Activated T-helper 17 cell treated with anti-CD3 and anti-CD28 coated beads, Interleukin-2, amount 50 U/mL, for 72 hours (primary cell): ENCODE measurements at regions not wholly inside any gene's neighbourhood (a gene's known extent, or its start where the extent isn't known, plus 50 kb on each side); places are given as distances from the start of the nearest gene placed in this dataset.

Experiments
- ATAC-seq: fragments of 150-1000 bp; cut with Tn5 transposase; replicated peaks from 2 replicates; pipeline ENCODE4 v1.10.0; 2021; ENCODE audit warnings: mild to moderate bottlenecking, moderate library complexity
- H3K27ac Mint-ChIP-seq: one replicate; pipeline ENCODE4 v1.8.0; 2022; ENCODE audit warnings: mixed read lengths
- H3K27me3 Mint-ChIP-seq: one replicate; pipeline ENCODE4 v1.8.0; 2022; ENCODE audit warnings: mixed read lengths
- H3K36me3 Mint-ChIP-seq: one replicate; pipeline ENCODE4 v1.8.0; 2022; ENCODE audit warnings: low read depth, mild to moderate bottlenecking, mixed read lengths
- H3K4me1 Mint-ChIP-seq: one replicate; pipeline ENCODE4 v1.8.0; 2022; ENCODE audit warnings: mixed read lengths
- H3K4me3 Mint-ChIP-seq: one replicate; pipeline ENCODE4 v1.8.0; 2022; ENCODE audit warnings: mild to moderate bottlenecking, mixed read lengths
- H3K9me3 Mint-ChIP-seq: one replicate; pipeline ENCODE4 v1.8.0; 2022; ENCODE audit warnings: mixed read lengths

DNA sequence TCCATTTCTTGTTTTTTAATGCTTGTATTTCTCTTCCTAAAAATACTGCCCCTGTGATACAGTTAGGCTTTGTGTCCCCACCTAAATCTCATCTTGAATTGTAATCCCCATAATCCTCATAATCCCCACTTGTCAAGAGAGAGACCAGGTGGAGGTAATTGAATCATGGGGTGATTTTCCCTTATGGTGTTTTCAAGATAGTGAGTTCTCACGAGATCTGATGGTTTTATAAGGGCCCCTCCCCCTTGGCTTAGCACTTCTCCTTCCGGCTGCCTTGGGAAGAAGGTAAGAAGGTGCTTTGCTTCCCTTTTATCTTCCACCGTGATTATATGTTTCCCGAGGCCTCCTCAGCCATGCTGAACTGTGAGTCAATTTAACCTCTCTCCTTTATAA lies 227.4 kb downstream of the MAN2A1 start:
- Mint-ChIP-seq H3K27me3 (no peaks in the 10 kb centered on the region), H3K4me1 (peaks cover 12% of the 10 kb centered on the region), H3K36me3 (no peaks in the 10 kb centered on the region), H3K9me3 (no peaks in the 10 kb centered on the region), H3K4me3 (no peak overlapping the region), H3K27ac (no peak overlapping the region)
- no peak for ATAC-seq

- ATAC-seq = no peak
- Mint-ChIP-seq H3K27me3 (no peaks in the 10 kb centered on the region), H3K4me1 (peaks cover 17% of the 10 kb centered on the region), H3K4me3 (no peak overlapping the region), H3K36me3 (no peaks in the 10 kb centered on the region), H3K27ac (no peak overlapping the region), H3K9me3 (no peaks in the 10 kb centered on the region)
These were observed 228.2 kb downstream of the MAN2A1 start for GRCh38 chr5:109917966-109918365.

DNA sequence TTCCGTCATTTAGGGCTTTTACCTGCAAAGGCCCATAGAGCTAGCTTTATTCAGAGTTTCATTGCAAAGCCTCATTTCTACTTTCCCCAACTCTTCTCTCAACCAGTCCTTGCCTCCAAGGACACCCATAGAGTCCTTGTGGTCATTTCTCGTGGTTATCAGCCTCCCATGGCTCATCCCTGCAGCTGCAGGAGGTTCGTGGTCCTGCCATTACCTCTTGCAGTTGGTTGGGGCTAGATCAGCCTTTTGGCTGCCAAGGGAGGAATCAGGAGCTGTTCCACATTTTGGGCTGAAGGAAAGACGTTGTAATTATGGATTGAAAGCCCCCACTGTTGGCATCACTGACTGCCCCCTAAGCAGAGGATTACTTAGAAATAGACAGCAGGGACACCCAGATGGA lies 231.0 kb downstream of the MAN2A1 start:
- Mint-ChIP-seq H3K27ac (no peak overlapping the region), H3K4me1 (peaks cover 25% of the 10 kb centered on the region), H3K27me3 (no peaks in the 10 kb centered on the region), H3K4me3 (no peak overlapping the region), H3K9me3 (no peaks in the 10 kb centered on the region), H3K36me3 (no peaks in the 10 kb centered on the region)
- no peak for ATAC-seq

- H3K4me3 Mint-ChIP-seq = peak overlapping the region; percentile 61
- H3K27ac Mint-ChIP-seq = peak overlapping the region; percentile 74
- ATAC-seq = peak; percentile 68
- H3K4me1 Mint-ChIP-seq = peaks cover 23% of the 10 kb centered on the region
- no peaks in the 10 kb centered on the region for H3K9me3 Mint-ChIP-seq
- no peaks in the 10 kb centered on the region for H3K27me3 Mint-ChIP-seq
- no peaks in the 10 kb centered on the region for H3K36me3 Mint-ChIP-seq
These were observed 232.1 kb downstream of the MAN2A1 start for GRCh38 chr5:109921735-109922380.

DNA sequence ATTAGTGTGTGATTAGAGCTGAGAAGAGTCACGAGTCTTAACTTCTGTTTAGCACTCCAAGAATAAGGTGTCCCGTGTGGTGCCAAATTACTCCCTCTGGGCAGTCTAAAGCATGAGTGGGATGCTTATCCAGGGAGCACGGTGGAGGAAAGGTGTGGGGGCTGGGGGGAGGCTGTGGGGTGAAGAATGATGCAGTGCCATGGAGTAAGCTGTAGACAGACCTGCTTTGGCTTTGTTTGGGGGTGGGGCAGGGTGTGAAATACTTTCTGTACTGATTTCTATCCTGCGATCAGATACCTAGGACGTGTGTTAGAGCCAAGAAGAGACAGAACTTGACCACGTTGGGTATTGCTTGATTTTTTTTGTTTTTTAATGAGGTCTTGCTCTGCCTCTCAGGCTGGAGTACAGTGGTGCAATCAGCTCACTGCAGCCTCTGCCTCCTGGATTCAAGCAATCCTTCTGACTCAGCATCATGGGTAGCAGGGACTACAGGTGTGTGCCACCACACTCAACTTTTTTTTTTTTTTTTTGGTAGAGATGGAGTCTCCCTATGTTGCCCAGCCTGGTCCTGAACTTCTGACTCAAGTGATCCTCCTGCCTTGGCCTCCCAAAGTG lies 232.8 kb downstream of the MAN2A1 start:
- peak overlapping the region; percentile 74 for H3K27ac Mint-ChIP-seq
- no peaks in the 10 kb centered on the region for H3K9me3 Mint-ChIP-seq
- H3K36me3 Mint-ChIP-seq = no peaks in the 10 kb centered on the region
- H3K4me3 Mint-ChIP-seq = peak overlapping the region; percentile 61
- no peaks in the 10 kb centered on the region for H3K27me3 Mint-ChIP-seq
- peak; percentile 37 for ATAC-seq
- H3K4me1 Mint-ChIP-seq = peaks cover 21% of the 10 kb centered on the region

DNA sequence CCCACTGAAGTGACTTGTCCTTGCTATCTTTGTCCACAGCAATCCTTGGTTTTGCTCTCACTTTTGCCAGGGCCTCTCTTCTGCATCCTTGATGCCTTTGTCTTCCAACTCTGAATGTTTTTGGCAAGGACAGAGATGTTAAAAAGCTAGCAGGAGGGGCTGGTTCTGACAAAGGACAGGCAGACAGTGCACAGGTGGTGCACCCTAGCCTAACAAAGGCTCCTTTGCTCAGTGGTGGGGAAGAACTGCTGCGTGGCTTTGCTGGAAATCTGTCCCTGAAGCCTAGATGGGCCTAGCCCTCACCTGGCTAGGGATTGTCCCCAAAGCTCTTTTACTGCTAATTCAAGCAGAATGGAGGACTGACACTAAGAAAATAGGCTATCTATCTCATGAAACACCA lies 233.5 kb downstream of the MAN2A1 start:
- no peak for ATAC-seq
- Mint-ChIP-seq H3K36me3 (no peaks in the 10 kb centered on the region), H3K27me3 (no peaks in the 10 kb centered on the region), H3K4me1 (peaks cover 21% of the 10 kb centered on the region), H3K4me3 (no peak overlapping the region), H3K27ac (peak overlapping the region; percentile 20), H3K9me3 (no peaks in the 10 kb centered on the region)

DNA sequence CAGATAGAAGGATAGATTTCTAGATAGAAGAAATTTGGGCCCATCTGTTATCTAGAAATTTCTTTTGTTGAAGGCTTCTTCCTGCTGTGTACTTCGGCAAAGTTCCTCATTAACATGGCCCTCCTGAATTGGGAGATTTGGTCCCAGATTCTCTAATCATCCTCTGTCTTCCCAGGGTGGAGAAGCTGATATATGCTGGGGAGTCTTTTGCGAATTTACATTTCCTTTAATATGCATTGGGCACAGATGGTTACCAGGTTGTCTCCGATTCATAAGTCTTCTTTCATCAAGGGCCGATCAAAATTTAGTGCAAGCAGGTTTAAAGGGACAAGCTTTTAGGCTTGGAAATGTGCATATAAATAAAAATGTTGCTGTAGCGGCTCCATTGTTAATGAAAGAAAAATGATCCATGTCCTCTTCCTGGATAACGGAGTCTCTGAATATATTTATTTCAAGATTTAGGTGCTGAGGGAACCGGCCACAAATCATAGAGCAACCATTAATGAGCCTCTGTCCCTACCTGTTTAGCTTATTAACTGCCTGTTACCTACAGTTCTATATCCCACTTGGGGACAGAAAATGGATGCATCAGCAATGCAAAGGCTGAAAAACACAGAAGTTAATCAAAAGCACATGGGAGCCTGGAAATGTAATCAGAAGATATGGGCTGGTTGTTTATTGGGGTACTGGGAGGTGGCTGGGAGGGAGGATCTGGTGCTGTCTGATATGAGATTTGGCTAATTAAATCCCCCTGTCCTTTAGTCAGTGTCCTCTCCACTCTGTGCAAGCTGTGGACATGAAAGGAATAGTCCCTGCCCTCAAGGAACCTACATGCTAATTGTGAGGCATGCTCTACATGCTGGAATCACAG lies 234.7 kb downstream of the MAN2A1 start:
- ATAC-seq = no peak
- H3K27me3 Mint-ChIP-seq = peaks cover 4% of the 10 kb centered on the region
- no peak overlapping the region for H3K27ac Mint-ChIP-seq
- H3K4me1 Mint-ChIP-seq = peaks cover 21% of the 10 kb centered on the region
- no peaks in the 10 kb centered on the region for H3K9me3 Mint-ChIP-seq
- no peak overlapping the region for H3K4me3 Mint-ChIP-seq
- H3K36me3 Mint-ChIP-seq = no peaks in the 10 kb centered on the region

DNA sequence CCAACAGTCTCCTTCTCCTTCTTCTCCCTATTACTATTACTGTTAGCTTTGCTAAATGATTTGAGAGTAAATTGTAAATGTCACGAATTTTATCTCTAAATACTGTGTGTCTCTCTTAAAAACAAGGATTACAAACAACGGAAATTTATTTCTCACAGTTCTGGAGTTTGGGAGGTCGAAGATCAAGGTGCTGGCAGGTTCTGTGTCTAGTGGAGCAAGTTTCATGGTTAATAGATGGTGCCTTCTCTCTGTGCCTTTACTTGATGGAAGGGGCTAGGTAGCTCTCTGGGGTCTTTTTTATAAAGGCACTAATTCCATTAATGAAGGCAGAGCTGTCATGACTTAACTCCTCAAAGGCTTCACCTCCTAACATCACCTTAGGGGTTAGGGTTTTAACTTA lies 237.9 kb downstream of the MAN2A1 start:
- Mint-ChIP-seq H3K36me3 (no peaks in the 10 kb centered on the region), H3K4me3 (no peak overlapping the region), H3K27ac (no peak overlapping the region), H3K4me1 (peaks cover 8% of the 10 kb centered on the region), H3K27me3 (peaks cover 17% of the 10 kb centered on the region), H3K9me3 (no peaks in the 10 kb centered on the region)
- no peak for ATAC-seq

- no peaks in the 10 kb centered on the region for H3K36me3 Mint-ChIP-seq
- no peak overlapping the region for H3K27ac Mint-ChIP-seq
- H3K27me3 Mint-ChIP-seq = peaks cover 20% of the 10 kb centered on the region
- peaks cover 8% of the 10 kb centered on the region for H3K4me1 Mint-ChIP-seq
- H3K9me3 Mint-ChIP-seq = no peaks in the 10 kb centered on the region
- no peak for ATAC-seq
- no peak overlapping the region for H3K4me3 Mint-ChIP-seq
These were observed 238.3 kb downstream of the MAN2A1 start for GRCh38 chr5:109928046-109928445.

- Mint-ChIP-seq H3K27me3 (peaks cover 20% of the 10 kb centered on the region), H3K4me3 (no peak overlapping the region), H3K4me1 (peaks cover 2% of the 10 kb centered on the region), H3K36me3 (no peaks in the 10 kb centered on the region), H3K9me3 (no peaks in the 10 kb centered on the region), H3K27ac (no peak overlapping the region)
- no peak for ATAC-seq
These were observed 239.1 kb downstream of the MAN2A1 start for GRCh38 chr5:109928811-109929210.

DNA sequence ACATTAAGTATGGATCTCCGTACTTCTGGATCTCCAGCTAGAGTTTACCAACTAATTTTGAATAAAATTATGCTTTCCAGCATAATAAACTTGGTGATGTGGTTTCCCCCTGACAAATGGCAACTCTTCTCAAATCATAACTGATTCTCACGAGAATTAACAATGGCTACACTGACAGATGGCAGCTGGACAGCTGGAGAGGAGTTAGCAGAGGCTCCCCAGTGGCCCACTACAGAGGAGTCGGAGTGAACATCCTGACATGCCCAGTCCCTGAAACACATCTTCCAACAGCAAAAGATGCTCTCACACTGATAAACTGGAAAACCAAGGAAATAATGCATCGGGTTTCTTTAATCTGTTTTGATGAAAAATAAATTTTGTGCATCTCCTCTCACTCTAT lies 239.6 kb downstream of the MAN2A1 start:
- H3K4me1 Mint-ChIP-seq = no peaks in the 10 kb centered on the region
- H3K36me3 Mint-ChIP-seq = no peaks in the 10 kb centered on the region
- H3K9me3 Mint-ChIP-seq = no peaks in the 10 kb centered on the region
- no peak overlapping the region for H3K4me3 Mint-ChIP-seq
- no peak overlapping the region for H3K27ac Mint-ChIP-seq
- ATAC-seq = no peak
- peaks cover 20% of the 10 kb centered on the region for H3K27me3 Mint-ChIP-seq

DNA sequence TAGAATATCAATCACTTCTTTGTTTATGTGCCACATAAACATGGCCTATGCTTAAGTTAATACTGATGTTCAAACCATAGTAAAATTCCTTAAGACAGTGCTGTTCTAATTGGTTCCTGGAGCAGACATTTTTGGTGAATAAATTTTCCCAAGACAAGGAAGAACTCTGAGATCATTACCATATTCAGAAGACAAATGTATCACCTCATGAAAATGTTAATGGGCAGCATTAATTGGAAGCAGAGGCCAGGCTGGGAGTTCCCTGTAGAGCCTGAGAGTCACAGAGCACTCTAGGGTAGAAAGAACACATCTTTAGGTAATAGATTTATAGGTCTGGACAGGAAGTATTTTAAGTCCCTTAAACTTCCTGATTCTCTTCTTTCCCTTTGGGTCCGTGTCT lies 240.2 kb downstream of the MAN2A1 start:
- Mint-ChIP-seq H3K27ac (no peak overlapping the region), H3K4me3 (no peak overlapping the region), H3K9me3 (no peaks in the 10 kb centered on the region), H3K36me3 (no peaks in the 10 kb centered on the region), H3K4me1 (no peaks in the 10 kb centered on the region), H3K27me3 (peaks cover 20% of the 10 kb centered on the region)
- no peak for ATAC-seq

DNA sequence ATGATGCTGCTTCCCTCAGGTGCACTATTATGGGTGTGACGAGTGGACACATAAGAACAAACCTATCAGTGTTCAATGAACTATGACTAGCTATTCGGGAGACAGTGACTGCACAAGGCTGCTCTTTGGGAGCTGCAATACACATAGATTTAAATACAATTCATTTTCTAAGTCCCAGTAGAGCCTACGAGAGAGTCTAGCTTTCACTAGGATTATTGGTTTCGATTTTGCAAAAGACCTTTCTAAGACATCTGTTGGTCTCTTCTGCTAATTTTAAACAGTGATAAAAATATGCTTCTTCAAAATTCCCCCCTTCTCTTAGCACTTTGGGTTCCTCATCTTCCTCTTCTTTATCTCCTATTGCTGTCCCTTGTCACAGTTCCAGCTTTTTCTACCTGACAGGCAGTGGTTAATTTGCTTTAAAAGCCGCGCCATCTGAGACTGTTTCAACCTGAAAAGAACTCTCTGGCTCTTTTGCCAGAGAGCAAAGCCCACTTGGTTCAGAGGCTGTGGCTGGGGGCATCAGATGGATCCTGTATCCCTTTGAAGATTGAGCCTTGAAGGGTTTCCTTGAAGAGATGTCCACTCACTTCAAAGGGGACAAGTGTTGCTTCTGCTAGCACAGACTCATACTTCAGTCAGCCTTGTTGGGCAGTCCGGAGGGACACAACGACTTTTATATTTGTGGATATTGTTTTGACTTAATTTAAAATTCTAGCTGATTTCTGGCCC lies 241.5 kb downstream of the MAN2A1 start:
- H3K36me3 Mint-ChIP-seq = no peaks in the 10 kb centered on the region

GRCh38 chr5:109935833-109936490 lies 246.2 kb downstream of the MAN2A1 start:
- Mint-ChIP-seq H3K27me3 (peaks cover 11% of the 10 kb centered on the region), H3K4me1 (peaks cover 10% of the 10 kb centered on the region), H3K4me3 (no peak overlapping the region), H3K9me3 (peaks cover 3% of the 10 kb centered on the region), H3K27ac (peak overlapping the region; percentile 6), H3K36me3 (no peaks in the 10 kb centered on the region)
- ATAC-seq = peak; percentile 85

More for the DNA sequence above, 241.5 kb downstream of the MAN2A1 start:
- ATAC-seq = no peak
- Mint-ChIP-seq H3K27ac (no peak overlapping the region), H3K27me3 (peaks cover 23% of the 10 kb centered on the region), H3K4me3 (no peak overlapping the region), H3K4me1 (peaks cover 5% of the 10 kb centered on the region), H3K9me3 (no peaks in the 10 kb centered on the region)
